Prostate gland (tissue), 2 donors: ENCODE measurements at regions not wholly inside any gene's neighbourhood (a gene's known extent, or its start where the extent isn't known, plus 50 kb on each side); places are given as distances from the start of the nearest gene placed in this dataset.

Source experiments
- POLR2A ChIP-seq: fragments of 450-650 bp; IDR thresholded peaks from one replicate; pipeline ENCODE4 v1.6.1; 2016; ENCODE audit warnings: antibody characterized with exemption, mild to moderate bottlenecking
- TF ChIP-seq, protein P1 (sequence below), 4 experiments: fragments of 200-600 bp in 2 of 4; fragments of 450-650 bp in 2 of 4; sonication (generic) in 2 of 4; IDR thresholded peaks; 1 replicate in 3 of 4; 2 replicates in 1 of 4; pipeline ENCODE4 v1.5.1; 2016 to 2019; ENCODE audit warnings: antibody characterized with exemption in 4 of 4, mild to moderate bottlenecking in 2 of 4, moderate library complexity in 2 of 4

DNA sequence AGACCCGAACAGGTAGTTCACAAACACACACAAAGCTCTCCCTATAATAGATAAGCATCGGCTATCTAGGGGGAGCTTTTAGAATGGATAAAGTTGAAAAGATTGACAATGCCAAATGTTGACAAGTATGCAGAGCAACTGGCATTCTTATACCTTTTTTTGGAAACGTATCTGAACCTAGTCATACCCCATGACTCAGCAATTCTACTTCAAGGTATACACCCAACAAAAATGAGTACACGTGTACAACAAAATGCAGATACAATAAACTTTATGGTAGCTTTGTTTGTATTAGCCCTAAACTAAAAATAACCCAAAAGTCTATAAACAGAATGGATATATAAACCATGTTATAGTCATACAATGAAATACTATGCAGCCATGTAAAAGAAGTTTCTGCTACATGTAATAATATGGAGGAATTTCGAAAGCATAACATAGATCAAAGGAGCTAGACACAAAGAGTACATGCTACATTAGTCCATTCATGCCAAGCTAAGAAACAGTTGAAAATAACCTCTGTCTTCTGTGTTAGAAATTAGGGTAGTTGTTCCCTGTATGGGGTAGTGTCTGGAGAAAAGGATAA lies 718.5 kb upstream of the ZNF608 start:
- TF ChIP-seq, protein P1, sequence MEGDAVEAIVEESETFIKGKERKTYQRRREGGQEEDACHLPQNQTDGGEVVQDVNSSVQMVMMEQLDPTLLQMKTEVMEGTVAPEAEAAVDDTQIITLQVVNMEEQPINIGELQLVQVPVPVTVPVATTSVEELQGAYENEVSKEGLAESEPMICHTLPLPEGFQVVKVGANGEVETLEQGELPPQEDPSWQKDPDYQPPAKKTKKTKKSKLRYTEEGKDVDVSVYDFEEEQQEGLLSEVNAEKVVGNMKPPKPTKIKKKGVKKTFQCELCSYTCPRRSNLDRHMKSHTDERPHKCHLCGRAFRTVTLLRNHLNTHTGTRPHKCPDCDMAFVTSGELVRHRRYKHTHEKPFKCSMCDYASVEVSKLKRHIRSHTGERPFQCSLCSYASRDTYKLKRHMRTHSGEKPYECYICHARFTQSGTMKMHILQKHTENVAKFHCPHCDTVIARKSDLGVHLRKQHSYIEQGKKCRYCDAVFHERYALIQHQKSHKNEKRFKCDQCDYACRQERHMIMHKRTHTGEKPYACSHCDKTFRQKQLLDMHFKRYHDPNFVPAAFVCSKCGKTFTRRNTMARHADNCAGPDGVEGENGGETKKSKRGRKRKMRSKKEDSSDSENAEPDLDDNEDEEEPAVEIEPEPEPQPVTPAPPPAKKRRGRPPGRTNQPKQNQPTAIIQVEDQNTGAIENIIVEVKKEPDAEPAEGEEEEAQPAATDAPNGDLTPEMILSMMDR (IDR thresholded peaks at IDR 0.05) = no peak
- no peak for TF ChIP-seq POLR2A
